Tibial nerve (tissue), 4 donors: ENCODE measurements at regions not wholly inside any gene's neighbourhood (a gene's known extent, or its start where the extent isn't known, plus 50 kb on each side); places are given as distances from the start of the nearest gene placed in this dataset.

Source experiments
- DNase-seq, 2 donors: peaks; one replicate each; pipeline ENCODE4 v3.0.0-alpha.2; 2019; ENCODE audit warnings: low spot score in 2 of 2
- H3K27ac ChIP-seq, 4 donors: fragments of 200-600 bp; sonication (generic) in 3 of 4; one replicate each; pipeline ENCODE4 v1.5.1; 2017 to 2019; ENCODE audit warnings: mild to moderate bottlenecking in 1 of 4
- H3K27me3 ChIP-seq, 2 donors: fragments of 200-600 bp; sonication (generic) in 1 of 2; one replicate each; pipeline versions ENCODE4 v1.5.1 to v1.6.0; 2017 to 2019
- H3K36me3 ChIP-seq, 3 donors: fragments of 200-600 bp; sonication (generic); one replicate each; pipeline ENCODE4 v1.5.1; 2018 to 2019
- H3K4me1 ChIP-seq, 4 donors: fragments of 200-600 bp; sonication (generic) in 3 of 4; one replicate each; pipeline ENCODE4 v1.5.1; 2017 to 2019
- H3K4me3 ChIP-seq, 4 donors: fragments of 200-600 bp; sonication (generic) in 3 of 4; one replicate each; pipeline ENCODE4 v1.5.1; 2017 to 2019; ENCODE audit warnings: mild to moderate bottlenecking in 1 of 4, moderate library complexity in 1 of 4
- H3K9me3 ChIP-seq, 4 donors: fragments of 200-600 bp; sonication (generic) in 3 of 4; one replicate each; pipeline ENCODE4 v1.5.1; 2017 to 2019
- CTCF ChIP-seq, 5 experiments: fragments of 200-600 bp in 3 of 5; fragments of 450-650 bp in 2 of 5; sonication (generic) in 3 of 5; IDR thresholded peaks; one replicate each; pipeline ENCODE4 v1.5.1; 2016 to 2019; ENCODE audit warnings: antibody characterized with exemption in 5 of 5, mild to moderate bottlenecking in 3 of 5, moderate library complexity in 2 of 5
- EP300 ChIP-seq, 2 donors: sonication (generic); formaldehyde crosslinking; IDR thresholded peaks; one replicate each; pipeline ENCODE4 v1.6.1; 2017; ENCODE audit warnings: antibody characterized with exemption in 2 of 2, mild to moderate bottlenecking in 1 of 2
- POLR2A ChIP-seq, 2 donors: fragments of 450-650 bp; IDR thresholded peaks; one replicate each; pipeline ENCODE4 v1.6.1; 2017; ENCODE audit warnings: antibody characterized with exemption in 2 of 2, mild to moderate bottlenecking in 2 of 2, moderate library complexity in 2 of 2
- WGBS, 2 donors: methylation state at CpG; one replicate each; pipeline ENCODE4 v1.1.5; 2018; 5-methylcytosine and 5-hydroxymethylcytosine counted together

- WGBS, 2 donors, result 97 to 98% methylated on average over 9 of the region's 9 CpGs
- TF ChIP-seq EP300 (IDR thresholded peaks at IDR 0.05) (no peak), CTCF (IDR thresholded peaks at IDR 0.05) (no peak), POLR2A (IDR thresholded peaks at IDR 0.05) (no peak)
- H3K36me3 ChIP-seq, result no peaks in the 10 kb centered on the region
- no peaks in the 10 kb centered on the region for H3K9me3 ChIP-seq
- peaks cover 0 to 16% (median 11%) of the 10 kb centered on the region in 4 donors for H3K4me1 ChIP-seq
- no peak overlapping the region for H3K4me3 ChIP-seq
- H3K27me3 ChIP-seq, result no peaks in the 10 kb centered on the region
- no peak for DNase-seq
- H3K27ac ChIP-seq, result no peak overlapping the region
These were observed 70.8 kb upstream of the MFGE8 start for GRCh38 chr15:88983861-88984429.

GRCh38 chr15:88985547-88986393 lies 72.6 kb upstream of the MFGE8 start:
- Histone ChIP-seq H3K9me3 (no peaks in the 10 kb centered on the region), H3K36me3 (no peaks in the 10 kb centered on the region), H3K27me3 (no peaks in the 10 kb centered on the region), H3K27ac (no peak overlapping the region), H3K4me3 (no peak overlapping the region), H3K4me1 (peaks cover 0 to 16% (median 11%) of the 10 kb centered on the region in 4 donors)
- DNase-seq, result no peak
- 79 to 80% methylated on average over 14 of the region's 14 CpGs for WGBS, 2 donors
- TF ChIP-seq CTCF (IDR thresholded peaks at IDR 0.05) (no peak), POLR2A (IDR thresholded peaks at IDR 0.05) (no peak), EP300 (IDR thresholded peaks at IDR 0.05) (no peak)

GRCh38 chr15:88986949-88987590 lies 73.9 kb upstream of the MFGE8 start:
- no peak for DNase-seq
- 66 to 70% methylated on average over 11 of the region's 11 CpGs for WGBS, 2 donors

GRCh38 chr15:88987591-88987933 lies 74.4 kb upstream of the MFGE8 start:
- Histone ChIP-seq H3K9me3 (no peaks in the 10 kb centered on the region), H3K4me1 (peaks cover 0 to 6% (median 5%) of the 10 kb centered on the region in 4 donors)

More at GRCh38 chr15:88986949-88987590, 73.9 kb upstream of the MFGE8 start:
- Histone ChIP-seq H3K27ac (no peak overlapping the region), H3K36me3 (no peaks in the 10 kb centered on the region), H3K27me3 (no peaks in the 10 kb centered on the region), H3K4me1 (peaks cover 0 to 11% (median 9%) of the 10 kb centered on the region in 4 donors), H3K4me3 (no peak overlapping the region), H3K9me3 (no peaks in the 10 kb centered on the region)
- TF ChIP-seq POLR2A (IDR thresholded peaks at IDR 0.05) (no peak), CTCF (IDR thresholded peaks at IDR 0.05) (no peak), EP300 (IDR thresholded peaks at IDR 0.05) (no peak)

More at GRCh38 chr15:88987591-88987933, 74.4 kb upstream of the MFGE8 start:
- 70 to 73% methylated on average over 7 of the region's 7 CpGs for WGBS, 2 donors
- no peaks in the 10 kb centered on the region for H3K27me3 ChIP-seq
- DNase-seq, result no peak
- no peak overlapping the region for H3K27ac ChIP-seq
- no peak for TF ChIP-seq CTCF (IDR thresholded peaks at IDR 0.05)
- TF ChIP-seq POLR2A (IDR thresholded peaks at IDR 0.05), result no peak
- no peak for TF ChIP-seq EP300 (IDR thresholded peaks at IDR 0.05)
- no peak overlapping the region for H3K4me3 ChIP-seq
- no peaks in the 10 kb centered on the region for H3K36me3 ChIP-seq
